ENCODE measurements at regions not wholly inside any gene's neighbourhood (a gene's known extent, or its start where the extent isn't known, plus 50 kb on each side); places are given as distances from the start of the nearest gene placed in this dataset.

DNA sequence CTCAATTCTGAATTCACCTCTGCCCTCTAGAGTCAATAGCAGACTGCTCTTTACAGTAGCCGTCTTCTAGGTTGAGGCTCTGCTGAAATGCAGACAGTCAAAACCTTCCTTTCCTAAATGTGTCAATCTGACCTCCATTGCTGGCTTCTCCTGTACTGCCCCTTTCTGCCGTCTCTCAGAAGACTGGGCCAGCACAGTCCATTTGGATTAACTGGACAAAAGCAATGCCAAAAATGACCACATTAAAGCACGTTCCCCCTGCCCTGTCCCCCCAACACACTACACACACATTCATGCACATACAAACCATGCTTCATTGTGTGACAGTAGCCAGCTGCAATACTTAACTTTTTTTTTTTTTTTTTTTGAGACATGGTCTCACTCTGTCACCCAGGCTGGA lies 130.2 kb upstream of the LIFR start:
- no peak for TF ChIP-seq CTCF (conservative IDR thresholded peaks at IDR 0.05; ENCODE audit: low read depth, low read length)
- no peak for TF ChIP-seq EZH2 (IDR thresholded peaks at IDR 0.05; ENCODE audit: borderline replicate concordance, low read depth, low read length, poor library complexity, severe bottlenecking)

All from A673 (cell line).